IMR-90 (cell line): ENCODE measurements at regions not wholly inside any gene's neighbourhood (a gene's known extent, or its start where the extent isn't known, plus 50 kb on each side); places are given as distances from the start of the nearest gene placed in this dataset.

Experiments used
- ATAC-seq: fragments of 200-7000 bp; cut with Tn5 transposase; 2 replicates; pipeline ENCODE4 v1.9.1; 2020; ENCODE audit warnings: low read depth, mild to moderate bottlenecking, moderate library complexity
- BruUV-seq: library from RNA; stranded (reverse); fragments of 400-500 nt; replicated peaks from 2 replicates; lab custom pipeline; 2021; lab: Mats Ljungman, UMichigan
- CTCF ChIA-PET: fragments of 300-600 bp; formaldehyde crosslinking; extraction: SDS; loops from one replicate; lab custom pipeline; 2021; ENCODE audit warnings: antibody characterized with exemption; lab: Yijun Ruan, JAX
- POLR2A ChIA-PET: fragments of 300-600 bp; sonication (Branson Sonifier 250); formaldehyde crosslinking; loops from one replicate; lab custom pipeline; 2022; ENCODE audit warnings: antibody characterized with exemption; ENCODE audit not compliant: unreplicated experiment; lab: Charles Lee
- DNase-seq: peaks from one replicate; pipeline ENCODE4 v3.0.0; 2013
- H2AFZ ChIP-seq: replicated peaks from 2 replicates; pipeline ENCODE3; 2013; ENCODE audit warnings: low read length, mild to moderate bottlenecking; ENCODE audit not compliant: poor library complexity
- H2AK5ac ChIP-seq: 2 replicates; pipeline ENCODE4 v1.6.1; 2013; ENCODE audit warnings: low read depth, low read length, inconsistent platforms
- H2AK9ac ChIP-seq: replicated peaks from 2 replicates; pipeline ENCODE3; 2013; ENCODE audit warnings: mild to moderate bottlenecking, low read depth, low read length, moderate library complexity; ENCODE audit not compliant: poor library complexity
- H2BK120ac ChIP-seq: 2 replicates; pipeline ENCODE4 v1.6.1; 2013; ENCODE audit warnings: low read depth, low read length, inconsistent platforms
- H2BK15ac ChIP-seq: 3 replicates; pipeline ENCODE4 v1.6.1; 2013; ENCODE audit warnings: low read depth, low read length, inconsistent platforms
- H2BK20ac ChIP-seq: 2 replicates; pipeline ENCODE4 v1.6.1; 2013; ENCODE audit warnings: low read depth, mild to moderate bottlenecking, inconsistent platforms, low read length, moderate library complexity
- H2BK5ac ChIP-seq: 2 replicates; pipeline ENCODE4 v1.6.1; 2013; ENCODE audit warnings: mild to moderate bottlenecking, low read depth, low read length, inconsistent platforms; ENCODE audit not compliant: poor library complexity, severe bottlenecking
- H3K14ac ChIP-seq: replicated peaks from 2 replicates; pipeline ENCODE4 v1.6.1; 2013; ENCODE audit warnings: low read depth, low read length, inconsistent platforms
- H3K18ac ChIP-seq: 2 replicates; pipeline ENCODE4 v1.6.1; 2013; ENCODE audit warnings: low read depth, low read length, control low read depth
- H3K23ac ChIP-seq: 2 replicates; pipeline ENCODE4 v1.6.1; 2013; ENCODE audit warnings: low read depth, low read length, inconsistent platforms
- H3K27ac ChIP-seq: 2 replicates; pipeline ENCODE4 v1.5.1; 2013; ENCODE audit warnings: mild to moderate bottlenecking, control low read depth, low read length; ENCODE audit not compliant: insufficient read depth
- H3K27me3 ChIP-seq: 2 replicates; pipeline ENCODE4 v1.6.1; 2013; ENCODE audit warnings: low read length; ENCODE audit not compliant: control insufficient read depth, insufficient read depth
- H3K36me3 ChIP-seq: 2 replicates; pipeline ENCODE4 v1.6.1; 2013; ENCODE audit warnings: low read length, mixed read lengths; ENCODE audit not compliant: control insufficient read depth, insufficient read depth
- H3K4ac ChIP-seq: 2 replicates; pipeline ENCODE4 v1.6.1; 2013; ENCODE audit warnings: low read depth, low read length, inconsistent platforms
- H3K4me1 ChIP-seq: 2 replicates; pipeline ENCODE4 v1.6.1; 2013; ENCODE audit warnings: low read length, mixed read lengths; ENCODE audit not compliant: control insufficient read depth, insufficient read depth
- H3K4me2 ChIP-seq: 2 replicates; pipeline ENCODE4 v1.6.1; 2013; ENCODE audit warnings: low read depth, mild to moderate bottlenecking, control low read depth, low read length, moderate library complexity
- H3K4me3 ChIP-seq: 2 replicates; pipeline ENCODE4 v1.5.1; 2013; ENCODE audit warnings: low read depth, mild to moderate bottlenecking, control low read depth, low read length, moderate library complexity; ENCODE audit not compliant: insufficient read depth
- H3K56ac ChIP-seq: 2 replicates; pipeline ENCODE4 v1.6.1; 2013; ENCODE audit warnings: low read length, inconsistent platforms; ENCODE audit not compliant: insufficient read depth; ENCODE audit errors: extremely low read depth
- H3K79me1 ChIP-seq, 2 experiments: 2 replicates each; pipeline ENCODE4 v1.6.1; 2013; ENCODE audit warnings: low read length in 2 of 2, inconsistent platforms in 1 of 2, low read depth in 1 of 2
- H3K9ac ChIP-seq: 2 replicates; pipeline ENCODE4 v1.6.1; 2013; ENCODE audit warnings: low read depth, low read length, control low read depth
- H3K9me1 ChIP-seq: 2 replicates; pipeline ENCODE4 v1.6.1; 2013; ENCODE audit warnings: low read length, inconsistent platforms; ENCODE audit not compliant: insufficient read depth
- H3K9me3 ChIP-seq: 2 replicates; pipeline ENCODE4 v1.6.1; 2013; ENCODE audit warnings: low read length; ENCODE audit not compliant: control insufficient read depth, insufficient read depth
- H4K20me1 ChIP-seq: 2 replicates; pipeline ENCODE4 v1.6.1; 2013; ENCODE audit warnings: low read length, inconsistent platforms; ENCODE audit not compliant: insufficient read depth
- H4K5ac ChIP-seq: 2 replicates; pipeline ENCODE4 v1.6.1; 2013; ENCODE audit warnings: mild to moderate bottlenecking, low read depth, low read length, control low read depth
- H4K8ac ChIP-seq, 2 experiments: 2 replicates each; pipeline ENCODE4 v1.6.1; 2013; ENCODE audit warnings: low read depth in 2 of 2, low read length in 2 of 2, control low read depth in 1 of 2, inconsistent platforms in 1 of 2
- H4K91ac ChIP-seq: 2 replicates; pipeline ENCODE4 v1.6.1; 2013; ENCODE audit warnings: low read depth, low read length, inconsistent platforms; ENCODE audit not compliant: insufficient read depth
- BHLHE40 ChIP-seq: fragments of 150-350 bp; IDR thresholded peaks from 2 replicates; pipeline ENCODE4 v1.6.1; 2016; ENCODE audit warnings: mild to moderate bottlenecking, low read depth, low read length
- CEBPB ChIP-seq: IDR thresholded peaks from 2 replicates; pipeline ENCODE4 v1.6.1; 2012; ENCODE audit warnings: low read depth, low read length, improper control_type of control experiment
- CHD1 ChIP-seq: IDR thresholded peaks from 2 replicates; pipeline ENCODE4 v1.6.1; 2012; ENCODE audit warnings: low read depth, low read length, improper control_type of control experiment
- FOS ChIP-seq: fragments of 150-350 bp; IDR thresholded peaks from 2 replicates; pipeline ENCODE4 v1.6.1; 2016; ENCODE audit warnings: low read depth, low read length
- MAFK ChIP-seq: IDR thresholded peaks from 2 replicates; pipeline ENCODE4 v1.6.1; 2012; ENCODE audit warnings: low read depth, low read length, improper control_type of control experiment
- MAZ ChIP-seq: IDR thresholded peaks from 2 replicates; pipeline ENCODE4 v1.6.1; 2012; ENCODE audit warnings: low read depth, mild to moderate bottlenecking, low read length, improper control_type of control experiment, moderate library complexity, borderline replicate concordance
- NFE2L2 ChIP-seq: fragments of 150-350 bp; IDR thresholded peaks from 2 replicates; pipeline ENCODE4 v1.6.1; 2016; ENCODE audit warnings: low read depth, mild to moderate bottlenecking, low read length
- POLR2A ChIP-seq: IDR thresholded peaks from 2 replicates; pipeline ENCODE4 v1.6.1; 2012; ENCODE audit warnings: mild to moderate bottlenecking, low read depth, low read length
- RAD21 ChIP-seq: IDR thresholded peaks from 2 replicates; pipeline ENCODE4 v1.6.1; 2012; ENCODE audit warnings: low read length, improper control_type of control experiment
- RCOR1 ChIP-seq: IDR thresholded peaks from 2 replicates; pipeline ENCODE4 v1.6.1; 2012; ENCODE audit warnings: mild to moderate bottlenecking, low read length, improper control_type of control experiment; ENCODE audit not compliant: insufficient replicate concordance
- RFX5 ChIP-seq: IDR thresholded peaks from 2 replicates; pipeline ENCODE4 v1.8.0; 2012; ENCODE audit warnings: low read depth, mild to moderate bottlenecking, low read length, moderate library complexity
- SMC3 ChIP-seq: fragments of 150-350 bp; IDR thresholded peaks from 2 replicates; pipeline ENCODE4 v1.6.1; 2016; ENCODE audit warnings: low read depth, mild to moderate bottlenecking, antibody characterized with exemption, low read length, moderate library complexity
- USF2 ChIP-seq: fragments of 150-350 bp; IDR thresholded peaks from 2 replicates; pipeline ENCODE4 v1.6.1; 2017; ENCODE audit warnings: mild to moderate bottlenecking, antibody characterized with exemption, low read length, low read depth
- WGBS, 2 experiments: methylation state at CpG; one replicate each; pipeline versions ENCODE4 v1.1.5 to v1.1.7; 2013; ENCODE audit warnings: missing lambda C conversion rate in 2 of 2; ENCODE audit not compliant: insufficient read length in 1 of 2; ENCODE audit errors: extremely low coverage in 2 of 2; 5-methylcytosine and 5-hydroxymethylcytosine counted together
- dilution Hi-C: fragments of 300-500 bp; cut with HindIII; formaldehyde crosslinking; loops from one replicate; pipeline ENCODE4 v1.14.3; 2018; ENCODE audit warnings: low sequenced_read_pairs; ENCODE audit not compliant: unreplicated experiment
- in situ Hi-C: fragments of 300-500 bp; cut with MboI; formaldehyde crosslinking; loops from 3 replicates; pipeline ENCODE4 v1.14.3; 2019; ENCODE audit warnings: low sequenced_read_pairs, inconsistent platforms, mixed read lengths
- intact Hi-C: fragments of 100-400 bp; cut with micrococcal nuclease; formaldehyde crosslinking; loops from 2 replicates; pipeline ENCODE4 v1.10.0; 2022
- TF ChIP-seq, protein P1 (sequence below): conservative IDR thresholded peaks from 2 replicates; pipeline ENCODE4 v1.5.1; 2012; ENCODE audit warnings: mild to moderate bottlenecking, low read depth, low read length, improper control_type of control experiment
- TF ChIP-seq, protein P2 (sequence below): fragments of 150-350 bp; IDR thresholded peaks from 2 replicates; pipeline ENCODE4 v1.6.1; 2016; ENCODE audit warnings: low read depth, mild to moderate bottlenecking, low read length, moderate library complexity, borderline replicate concordance

GRCh38 chr5:115064380-115064779 is 105.3 kb downstream of the TRIM36 start:
- no peaks in the 10 kb centered on the region for H3K36me3 ChIP-seq
- CTCF ChIA-PET, result no interaction called here
- H3K14ac ChIP-seq, result no peak overlapping the region
- H3K9me1 ChIP-seq, result no peaks in the 10 kb centered on the region
- no peak overlapping the region for H2AFZ ChIP-seq
- H3K4me1 ChIP-seq, result no peaks in the 10 kb centered on the region
- no peak overlapping the region for H3K56ac ChIP-seq
- no peak overlapping the region for H3K27ac ChIP-seq
- H3K23ac ChIP-seq, result no peak overlapping the region
- H4K20me1 ChIP-seq, result no peaks in the 10 kb centered on the region
- no peak overlapping the region for H3K4me3 ChIP-seq
- POLR2A ChIA-PET, result no interaction called here
- no peak overlapping the region for H2AK9ac ChIP-seq
- BruUV-seq, result no TSS peak
- ATAC-seq, result no peak
- in situ Hi-C loops (loop anchor here (25.0 kb wide), 1 partner anchor 1427 kb away; no protein-coding TSS in a partner anchor), intact Hi-C loops (loop anchor here (10.0 kb wide), 2 partner anchors 700 to 960 kb away; partner anchors contain the start of gene KCNN2), dilution Hi-C loops (no loop called here)
- H2BK120ac ChIP-seq, result no peak overlapping the region
- no peak overlapping the region for H3K9ac ChIP-seq
- no peak overlapping the region for H3K18ac ChIP-seq
- no peak for DNase-seq
- H2AK5ac ChIP-seq, result no peak overlapping the region
- no peaks in the 10 kb centered on the region for H3K9me3 ChIP-seq
- TF ChIP-seq FOS (no peak), MAFK (no peak), CHD1 (no peak), SMC3 (no peak), BHLHE40 (no peak), CEBPB (no peak), NFE2L2 (no peak), RCOR1 (no peak), RAD21 (no peak), POLR2A (no peak), USF2 (no peak), RFX5 (no peak), MAZ (no peak)
- TF ChIP-seq, protein P1, sequence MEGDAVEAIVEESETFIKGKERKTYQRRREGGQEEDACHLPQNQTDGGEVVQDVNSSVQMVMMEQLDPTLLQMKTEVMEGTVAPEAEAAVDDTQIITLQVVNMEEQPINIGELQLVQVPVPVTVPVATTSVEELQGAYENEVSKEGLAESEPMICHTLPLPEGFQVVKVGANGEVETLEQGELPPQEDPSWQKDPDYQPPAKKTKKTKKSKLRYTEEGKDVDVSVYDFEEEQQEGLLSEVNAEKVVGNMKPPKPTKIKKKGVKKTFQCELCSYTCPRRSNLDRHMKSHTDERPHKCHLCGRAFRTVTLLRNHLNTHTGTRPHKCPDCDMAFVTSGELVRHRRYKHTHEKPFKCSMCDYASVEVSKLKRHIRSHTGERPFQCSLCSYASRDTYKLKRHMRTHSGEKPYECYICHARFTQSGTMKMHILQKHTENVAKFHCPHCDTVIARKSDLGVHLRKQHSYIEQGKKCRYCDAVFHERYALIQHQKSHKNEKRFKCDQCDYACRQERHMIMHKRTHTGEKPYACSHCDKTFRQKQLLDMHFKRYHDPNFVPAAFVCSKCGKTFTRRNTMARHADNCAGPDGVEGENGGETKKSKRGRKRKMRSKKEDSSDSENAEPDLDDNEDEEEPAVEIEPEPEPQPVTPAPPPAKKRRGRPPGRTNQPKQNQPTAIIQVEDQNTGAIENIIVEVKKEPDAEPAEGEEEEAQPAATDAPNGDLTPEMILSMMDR, result no peak
- TF ChIP-seq, protein P2, sequence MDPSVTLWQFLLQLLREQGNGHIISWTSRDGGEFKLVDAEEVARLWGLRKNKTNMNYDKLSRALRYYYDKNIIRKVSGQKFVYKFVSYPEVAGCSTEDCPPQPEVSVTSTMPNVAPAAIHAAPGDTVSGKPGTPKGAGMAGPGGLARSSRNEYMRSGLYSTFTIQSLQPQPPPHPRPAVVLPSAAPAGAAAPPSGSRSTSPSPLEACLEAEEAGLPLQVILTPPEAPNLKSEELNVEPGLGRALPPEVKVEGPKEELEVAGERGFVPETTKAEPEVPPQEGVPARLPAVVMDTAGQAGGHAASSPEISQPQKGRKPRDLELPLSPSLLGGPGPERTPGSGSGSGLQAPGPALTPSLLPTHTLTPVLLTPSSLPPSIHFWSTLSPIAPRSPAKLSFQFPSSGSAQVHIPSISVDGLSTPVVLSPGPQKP, result no peak
- H3K27me3 ChIP-seq, result no peaks in the 10 kb centered on the region
- H3K4me2 ChIP-seq, result no peak overlapping the region
- no peak overlapping the region for H2BK20ac ChIP-seq
- no peak overlapping the region for H2BK5ac ChIP-seq
- no peak overlapping the region for H4K5ac ChIP-seq
- H3K4ac ChIP-seq, result no peak overlapping the region
- WGBS, 2 experiments, result no CpG with 5 or more reads among the region's 2 CpGs
- no peak overlapping the region for H4K8ac ChIP-seq
- no peaks in the 10 kb centered on the region for H3K79me1 ChIP-seq
- H2BK15ac ChIP-seq, result no peak overlapping the region
- no peak overlapping the region for H4K91ac ChIP-seq
